Fibroblast of mammary gland (primary cell): ENCODE measurements at regions not wholly inside any gene's neighbourhood (a gene's known extent, or its start where the extent isn't known, plus 50 kb on each side); places are given as distances from the start of the nearest gene placed in this dataset.

ENCODE experiments used
- DNase-seq: peaks from one replicate; pipeline ENCODE4 v3.0.0-alpha.2; 2010; ENCODE audit warnings: low read depth
- H3K4me3 ChIP-seq: 2 replicates; pipeline ENCODE4 v1.5.1; 2011; ENCODE audit warnings: low read depth, mild to moderate bottlenecking, low read length, moderate library complexity; ENCODE audit not compliant: control insufficient read depth
- CTCF ChIP-seq: conservative IDR thresholded peaks from 2 replicates; pipeline ENCODE4 v1.5.1; 2011; ENCODE audit warnings: low read depth, low read length, inconsistent platforms; ENCODE audit not compliant: control insufficient read depth, insufficient read depth

- TF ChIP-seq CTCF: no peak
- no peak for DNase-seq
- no peak overlapping the region for H3K4me3 ChIP-seq
Observed at GRCh38 chr11:25159341-25159740, 662.5 kb downstream of the LUZP2 start.

- no peak for DNase-seq
- no peak for TF ChIP-seq CTCF
- H3K4me3 ChIP-seq: no peak overlapping the region
Observed at GRCh38 chr11:25163421-25163820, 666.6 kb downstream of the LUZP2 start.

- H3K4me3 ChIP-seq: no peak overlapping the region
- no peak for TF ChIP-seq CTCF
- no peak for DNase-seq
Observed at GRCh38 chr11:25180187-25180586, 683.3 kb downstream of the LUZP2 start.

- DNase-seq: no peak
- TF ChIP-seq CTCF: no peak
- H3K4me3 ChIP-seq: no peak overlapping the region
Observed at GRCh38 chr11:25183411-25183810, 686.6 kb downstream of the LUZP2 start.

- DNase-seq: no peak
- no peak for TF ChIP-seq CTCF
Observed at GRCh38 chr11:25197515-25197914, 700.7 kb downstream of the LUZP2 start.

GRCh38 chr11:25198704-25199103 is 701.9 kb downstream of the LUZP2 start:
- H3K4me3 ChIP-seq: no peak overlapping the region
- no peak for DNase-seq
- TF ChIP-seq CTCF: no peak

More at GRCh38 chr11:25197515-25197914, 700.7 kb downstream of the LUZP2 start:
- no peak overlapping the region for H3K4me3 ChIP-seq

GRCh38 chr11:25200925-25201324 is 704.1 kb downstream of the LUZP2 start:
- no peak for DNase-seq
- no peak overlapping the region for H3K4me3 ChIP-seq
- TF ChIP-seq CTCF: no peak
